Lung (tissue), 11 donors: ENCODE measurements at regions not wholly inside any gene's neighbourhood (a gene's known extent, or its start where the extent isn't known, plus 50 kb on each side); places are given as distances from the start of the nearest gene placed in this dataset.

Experiments used
- ATAC-seq: fragments of 200-7000 bp; cut with Tn5 transposase; one replicate; pipeline ENCODE4 v1.9.1; 2020; ENCODE audit warnings: moderate number of reproducible peaks; ENCODE audit not compliant: insufficient read depth, low FRiP score
- DNase-seq, 3 donors: peaks; one replicate each; pipeline ENCODE4 v3.0.0-alpha.2; 2013 to 2017
- H3K27ac ChIP-seq, 2 donors: one replicate each; pipeline ENCODE4 v1.5.1; 2013; ENCODE audit warnings: mild to moderate bottlenecking in 2 of 2, moderate library complexity in 2 of 2, control low read depth in 1 of 2, inconsistent platforms in 1 of 2, low read depth in 1 of 2, low read length in 1 of 2
- H3K27me3 ChIP-seq, 3 donors: one replicate each; pipeline ENCODE4 v1.5.1; 2013; ENCODE audit warnings: low read length in 2 of 3; ENCODE audit not compliant: control insufficient read depth in 3 of 3, insufficient read depth in 3 of 3
- H3K36me3 ChIP-seq, 4 donors: one replicate each; pipeline ENCODE4 v1.5.1; 2013; ENCODE audit warnings: low read length in 4 of 4, mild to moderate bottlenecking in 1 of 4, moderate library complexity in 1 of 4; ENCODE audit not compliant: control insufficient read depth in 4 of 4, insufficient read depth in 4 of 4
- H3K4me1 ChIP-seq, 5 donors: one replicate each; pipeline ENCODE4 v1.5.1; 2013; ENCODE audit warnings: low read length in 5 of 5, mild to moderate bottlenecking in 2 of 5, moderate library complexity in 1 of 5; ENCODE audit not compliant: control insufficient read depth in 5 of 5, insufficient read depth in 5 of 5
- H3K4me3 ChIP-seq: one replicate; pipeline ENCODE4 v1.5.1; 2013; ENCODE audit warnings: mild to moderate bottlenecking, control low read depth, moderate library complexity
- H3K9ac ChIP-seq, 2 donors: one replicate each; pipeline ENCODE4 v1.5.1; 2013; ENCODE audit warnings: low read length in 2 of 2, control low read depth in 1 of 2; ENCODE audit not compliant: insufficient read depth in 1 of 2
- H3K9me3 ChIP-seq, 4 donors: one replicate each; pipeline ENCODE4 v1.5.1; 2013; ENCODE audit warnings: low read length in 3 of 4, mild to moderate bottlenecking in 1 of 4, moderate library complexity in 1 of 4; ENCODE audit not compliant: control insufficient read depth in 4 of 4, insufficient read depth in 3 of 4
- CTCF ChIP-seq: IDR thresholded peaks from 2 replicates; pipeline ENCODE4 v1.5.1; 2012; ENCODE audit warnings: mild to moderate bottlenecking; ENCODE audit errors: control extremely low read depth, extremely low read depth
- WGBS, 2 donors: extraction: QIAGEN DNeasy Blood & Tissue Kit; methylation state at CpG; one replicate each; pipeline ENCODE4 v1.1.7; 2013; 5-methylcytosine and 5-hydroxymethylcytosine counted together
- donor health status: control.
- donor health status: control.
- donor health status: Bipolar disorder and iron deficiency.
- donor health status: healthy.
- donor health status: DM: yes; HTN: yes; CAD: no.

- no peaks in the 10 kb centered on the region for H3K36me3 ChIP-seq
- H3K9me3 ChIP-seq, result no peaks in the 10 kb centered on the region
- no peak overlapping the region for H3K9ac ChIP-seq
- no peak overlapping the region for H3K4me3 ChIP-seq
- H3K27ac ChIP-seq, result no peak overlapping the region
- 87 to 88% methylated on average over 3 of the region's 3 CpGs for WGBS, 2 donors
- H3K4me1 ChIP-seq, result no peaks in the 10 kb centered on the region
- no peaks in the 10 kb centered on the region for H3K27me3 ChIP-seq
- ATAC-seq (no peak), DNase-seq (no peak)
- TF ChIP-seq CTCF, result no peak
These were observed 59.7 kb upstream of the TMEFF2 start for GRCh38 chr2:192254444-192254843.

GRCh38 chr2:192253692-192254091, 59.0 kb upstream of the TMEFF2 start:
- DNase-seq (no peak), ATAC-seq (no peak)
- Histone ChIP-seq H3K27ac (no peak overlapping the region), H3K36me3 (no peaks in the 10 kb centered on the region), H3K4me1 (no peaks in the 10 kb centered on the region), H3K9ac (no peak overlapping the region), H3K4me3 (no peak overlapping the region), H3K9me3 (no peaks in the 10 kb centered on the region), H3K27me3 (no peaks in the 10 kb centered on the region)
- WGBS, 2 donors, result 74 to 81% methylated on average over 4 of the region's 4 CpGs
- no peak for TF ChIP-seq CTCF

- H3K9me3 ChIP-seq, result no peaks in the 10 kb centered on the region
- H3K9ac ChIP-seq, result no peak overlapping the region
- no peak for ATAC-seq
- DNase-seq, result no peak
- no peak overlapping the region for H3K27ac ChIP-seq
- no peaks in the 10 kb centered on the region for H3K4me1 ChIP-seq
- no peak for TF ChIP-seq CTCF
- H3K4me3 ChIP-seq, result no peak overlapping the region
- H3K36me3 ChIP-seq, result no peaks in the 10 kb centered on the region
- H3K27me3 ChIP-seq, result no peaks in the 10 kb centered on the region
These were observed 56.2 kb upstream of the TMEFF2 start for GRCh38 chr2:192250961-192251360.

GRCh38 chr2:192247456-192247855, 52.7 kb upstream of the TMEFF2 start:
- WGBS, 2 donors, result 93 to 94% methylated on average over 3 of the region's 3 CpGs
- Histone ChIP-seq H3K27ac (no peak overlapping the region), H3K9ac (no peak overlapping the region), H3K27me3 (no peaks in the 10 kb centered on the region), H3K4me3 (no peak overlapping the region), H3K36me3 (no peaks in the 10 kb centered on the region), H3K4me1 (no peaks in the 10 kb centered on the region), H3K9me3 (no peaks in the 10 kb centered on the region)
- no peak for TF ChIP-seq CTCF
- DNase-seq, result no peak
- ATAC-seq, result no peak
